Heart right ventricle (tissue), 16 donors: ENCODE measurements at regions not wholly inside any gene's neighbourhood (a gene's known extent, or its start where the extent isn't known, plus 50 kb on each side); places are given as distances from the start of the nearest gene placed in this dataset.

Experiments
- ATAC-seq, 8 donors: fragments of 200-7000 bp; cut with Tn5 transposase; one replicate each; pipeline ENCODE4 v1.9.1; 2020; ENCODE audit warnings: mild to moderate bottlenecking in 8 of 8, moderate library complexity in 8 of 8, moderate number of reproducible peaks in 1 of 8
- DNase-seq, 2 donors: peaks; one replicate each; pipeline ENCODE4 v3.0.0-alpha.2; 2020
- H3K27ac ChIP-seq, 10 donors: fragments of 200-600 bp; sonication (generic) in 2 of 10; one replicate each; pipeline versions ENCODE4 v1.5.0 to v1.8.0; 2020 to 2022; ENCODE audit warnings: mild to moderate bottlenecking in 3 of 10
- H3K27me3 ChIP-seq, 7 donors: fragments of 200-600 bp; one replicate each; pipeline ENCODE4 v1.8.0; 2021 to 2022; ENCODE audit warnings: mild to moderate bottlenecking in 2 of 7
- H3K36me3 ChIP-seq, 9 donors: fragments of 200-600 bp; sonication (generic) in 1 of 9; one replicate each; pipeline versions ENCODE4 v1.5.0 to v1.8.0; 2020 to 2022; ENCODE audit warnings: mild to moderate bottlenecking in 2 of 9
- H3K4me1 ChIP-seq, 9 donors: fragments of 200-600 bp; sonication (generic) in 1 of 9; one replicate each; pipeline versions ENCODE4 v1.5.0 to v1.8.0; 2020 to 2022; ENCODE audit warnings: mild to moderate bottlenecking in 4 of 9
- H3K4me3 ChIP-seq, 10 donors: fragments of 200-600 bp; sonication (generic) in 2 of 10; one replicate each; pipeline versions ENCODE4 v1.5.0 to v1.8.0; 2020 to 2022; ENCODE audit warnings: mild to moderate bottlenecking in 7 of 10, moderate library complexity in 2 of 10
- H3K9me3 ChIP-seq, 11 donors: fragments of 200-600 bp in 10 of 11; sonication (generic) in 2 of 11; one replicate each; pipeline versions ENCODE4 v1.5.0 to v1.8.0; 2013 to 2022; ENCODE audit warnings: mild to moderate bottlenecking in 2 of 11, control low read depth in 1 of 11, moderate library complexity in 1 of 11
- CTCF ChIP-seq, 9 donors: fragments of 200-600 bp; sonication (generic) in 2 of 9; IDR thresholded peaks; one replicate each; pipeline versions ENCODE4 v1.5.0 to v1.8.0; 2021 to 2022; ENCODE audit warnings: antibody characterized with exemption in 9 of 9, mild to moderate bottlenecking in 5 of 9, moderate library complexity in 1 of 9
- WGBS, 2 donors: extraction: QIAGEN DNeasy Blood & Tissue Kit; methylation state at CpG; one replicate each; pipeline ENCODE4 v1.1.7; 2013; ENCODE audit warnings: inconsistent platforms in 1 of 2; 5-methylcytosine and 5-hydroxymethylcytosine counted together
- intact Hi-C, 10 donors: fragments of 100-400 bp; cut with DNase I; formaldehyde crosslinking; loops; one replicate each; pipeline versions ENCODE4 v1.11.1 to v1.14.2; 2022
- donor health status: Arrhythmogenic right ventricular cardiomyopathy.
- donor health status: ischemic (EF 13 %, LVEDD 7.1; RV severe dilation, severe dysfunction).
- donor health status: healthy with polysubstance abuse.
- donor health status: DM: no; HTN: yes; CAD: no.
- donor health status: DM: no; HTN: no; CAD: no.
- donor health status: ischemic (EF 25% LVEDD 6.9; RV normal size, moderate dysfunction).
- donor health status: ischemic (EF 25% LVEDD 5.7; RV mildly dilated, moderate dysfunction).
- donor health status: healthy.
- donor health status: DM: yes; HTN: yes; CAD: no.
- donor health status: Ischemic cardiomyopathy.
- donor health status: ischemic (EF 35%, LVEDD 5.7; RV mildly dilated, moderate dysfunction).
- donor health status: nonischemic (EF 11% LVEDD 7.7; RV severe dilation, severe dysfunction).
- donor health status: DM: yes; HTN: yes; CAD: no.
- donor health status: PGD.
- donor health status: ischemic (EF 29% LVEDD 5.4; RV normal size, mild dysfunction).
- donor health status: nonischemic (EF 23%, LVEDD 6.1; RV moderate dilation, normal function).

- intact Hi-C loops, result no loop called here
- no peaks in the 10 kb centered on the region for H3K4me1 ChIP-seq
- no peak for ATAC-seq
- no peaks in the 10 kb centered on the region for H3K36me3 ChIP-seq
- no peak overlapping the region for H3K27ac ChIP-seq
- DNase-seq, result no peak
- no peak for TF ChIP-seq CTCF (IDR thresholded peaks at IDR 0.05)
- no peak overlapping the region for H3K4me3 ChIP-seq
- H3K27me3 ChIP-seq, result no peaks in the 10 kb centered on the region
- WGBS, 2 donors, result 77 to 85% methylated on average over 2 of the region's 2 CpGs
- H3K9me3 ChIP-seq, result peaks cover 0 to 4% (median 0%) of the 10 kb centered on the region in 11 donors
Observed at GRCh38 chr3:79822076-79822475, 54.3 kb upstream of the ROBO1 start.

- H3K27ac ChIP-seq, result no peak overlapping the region
- no peak for TF ChIP-seq CTCF (IDR thresholded peaks at IDR 0.05)
- no peaks in the 10 kb centered on the region for H3K36me3 ChIP-seq
- H3K9me3 ChIP-seq, result peaks cover 0 to 22% (median 16%) of the 10 kb centered on the region in 11 donors
- H3K4me3 ChIP-seq, result no peak overlapping the region
- no peaks in the 10 kb centered on the region for H3K27me3 ChIP-seq
- 55 to 72% methylated on average over 4 of the region's 4 CpGs for WGBS, 2 donors
- DNase-seq, result no peak
- no peak for ATAC-seq
- intact Hi-C loops, result no loop called here
- H3K4me1 ChIP-seq, result no peaks in the 10 kb centered on the region
Observed at GRCh38 chr3:79820089-79820488, 52.3 kb upstream of the ROBO1 start.

GRCh38 chr3:79818015-79818414 lies 50.2 kb upstream of the ROBO1 start:
- no peaks in the 10 kb centered on the region for H3K36me3 ChIP-seq
- no peak overlapping the region for H3K4me3 ChIP-seq
- DNase-seq (no peak), ATAC-seq (no peak)
- peaks cover 0 to 33% (median 18%) of the 10 kb centered on the region in 11 donors for H3K9me3 ChIP-seq
- H3K4me1 ChIP-seq, result no peaks in the 10 kb centered on the region
- intact Hi-C loops, result no loop called here
- 82 to 83% methylated on average over 1 of the region's 1 CpG for WGBS, 2 donors
- TF ChIP-seq CTCF (IDR thresholded peaks at IDR 0.05), result no peak
- no peaks in the 10 kb centered on the region for H3K27me3 ChIP-seq
- H3K27ac ChIP-seq, result no peak overlapping the region
